Right atrium auricular region (tissue), 2 donors: ENCODE measurements at regions not wholly inside any gene's neighbourhood (a gene's known extent, or its start where the extent isn't known, plus 50 kb on each side); places are given as distances from the start of the nearest gene placed in this dataset.

Experiments
- DNase-seq: peaks from one replicate; pipeline ENCODE4 v3.0.0-alpha.2; 2019; ENCODE audit warnings: low spot score
- H3K27ac ChIP-seq, 2 donors: fragments of 200-600 bp; sonication (generic); 1 replicate in 1 of 2; 2 replicates in 1 of 2; pipeline ENCODE4 v1.5.1; 2016 to 2019
- H3K27me3 ChIP-seq, 2 donors: fragments of 200-600 bp; sonication (generic); one replicate each; pipeline versions ENCODE4 v1.5.1 to v1.6.0; 2017 to 2019
- H3K36me3 ChIP-seq: fragments of 200-600 bp; sonication (generic); one replicate; pipeline ENCODE4 v1.5.1; 2016
- H3K4me1 ChIP-seq, 2 donors: fragments of 200-600 bp; sonication (generic); one replicate each; pipeline versions ENCODE4 v1.5.1 to v1.6.0; 2017 to 2019
- H3K4me3 ChIP-seq, 2 donors: fragments of 200-600 bp; sonication (generic); 1 replicate in 1 of 2; 2 replicates in 1 of 2; pipeline ENCODE4 v1.5.1; 2017 to 2019; ENCODE audit warnings: mild to moderate bottlenecking in 1 of 2, moderate library complexity in 1 of 2
- H3K9me3 ChIP-seq, 2 donors: fragments of 200-600 bp; sonication (generic); one replicate each; pipeline ENCODE4 v1.5.1; 2019
- CTCF ChIP-seq, 2 donors: fragments of 200-600 bp; sonication (generic); IDR thresholded peaks; one replicate each; pipeline ENCODE4 v1.5.1; 2019; ENCODE audit warnings: antibody characterized with exemption in 2 of 2

- TF ChIP-seq CTCF (IDR thresholded peaks at IDR 0.05), result no peak
- Histone ChIP-seq H3K4me1 (no peaks in the 10 kb centered on the region), H3K9me3 (no peaks in the 10 kb centered on the region), H3K27ac (no peak overlapping the region), H3K4me3 (no peak overlapping the region), H3K36me3 (no peaks in the 10 kb centered on the region), H3K27me3 (no peaks in the 10 kb centered on the region)
- DNase-seq, result no peak
These were observed 248.1 kb downstream of the USP46 start for GRCh38 chr4:52410971-52411370.

GRCh38 chr4:52420330-52420729, 238.8 kb downstream of the USP46 start:
- no peak for TF ChIP-seq CTCF (IDR thresholded peaks at IDR 0.05)
- DNase-seq, result no peak
- Histone ChIP-seq H3K9me3 (no peaks in the 10 kb centered on the region), H3K4me3 (no peak overlapping the region), H3K36me3 (no peaks in the 10 kb centered on the region), H3K27me3 (no peaks in the 10 kb centered on the region), H3K4me1 (no peaks in the 10 kb centered on the region), H3K27ac (no peak overlapping the region)

GRCh38 chr4:52421811-52422213, 237.3 kb downstream of the USP46 start:
- no peak overlapping the region for H3K27ac ChIP-seq

GRCh38 chr4:52423967-52424366, 235.1 kb downstream of the USP46 start:
- Histone ChIP-seq H3K4me1 (no peaks in the 10 kb centered on the region), H3K4me3 (no peak overlapping the region), H3K9me3 (no peaks in the 10 kb centered on the region), H3K27ac (no peak overlapping the region), H3K27me3 (no peaks in the 10 kb centered on the region), H3K36me3 (no peaks in the 10 kb centered on the region)
- DNase-seq, result no peak
- no peak for TF ChIP-seq CTCF (IDR thresholded peaks at IDR 0.05)

More at GRCh38 chr4:52421811-52422213, 237.3 kb downstream of the USP46 start:
- no peaks in the 10 kb centered on the region for H3K9me3 ChIP-seq
- DNase-seq, result no peak
- H3K36me3 ChIP-seq, result no peaks in the 10 kb centered on the region
- no peaks in the 10 kb centered on the region for H3K27me3 ChIP-seq
- no peaks in the 10 kb centered on the region for H3K4me1 ChIP-seq
- no peak for TF ChIP-seq CTCF (IDR thresholded peaks at IDR 0.05)
- no peak overlapping the region for H3K4me3 ChIP-seq

- no peaks in the 10 kb centered on the region for H3K4me1 ChIP-seq
- H3K4me3 ChIP-seq, result no peak overlapping the region
- no peaks in the 10 kb centered on the region for H3K36me3 ChIP-seq
- no peak overlapping the region for H3K27ac ChIP-seq
- DNase-seq, result no peak
- no peaks in the 10 kb centered on the region for H3K27me3 ChIP-seq
- H3K9me3 ChIP-seq, result no peaks in the 10 kb centered on the region
- TF ChIP-seq CTCF (IDR thresholded peaks at IDR 0.05), result no peak
These were observed 233.3 kb downstream of the USP46 start for GRCh38 chr4:52425751-52426326.

GRCh38 chr4:52431410-52431809, 227.7 kb downstream of the USP46 start:
- H3K4me3 ChIP-seq, result no peak overlapping the region
- no peak overlapping the region for H3K27ac ChIP-seq
- no peaks in the 10 kb centered on the region for H3K27me3 ChIP-seq
- no peak for DNase-seq
- no peaks in the 10 kb centered on the region for H3K36me3 ChIP-seq
- no peaks in the 10 kb centered on the region for H3K4me1 ChIP-seq
- TF ChIP-seq CTCF (IDR thresholded peaks at IDR 0.05), result no peak
- no peaks in the 10 kb centered on the region for H3K9me3 ChIP-seq
